Trophoblast cell (in vitro differentiated cells and primary cell): ENCODE measurements at regions not wholly inside any gene's neighbourhood (a gene's known extent, or its start where the extent isn't known, plus 50 kb on each side); places are given as distances from the start of the nearest gene placed in this dataset.
A peak's percentile ranks its signal among the peaks of the same experiment; 100 is the strongest.

Experiments
- DNase-seq, 2 donors: peaks; one replicate each; pipeline ENCODE4 v3.0.0-alpha.2; 2016
- H2AFZ ChIP-seq: 2 replicates; pipeline ENCODE4 v1.6.1; 2013; ENCODE audit warnings: low read length, moderate library complexity, mild to moderate bottlenecking; ENCODE audit not compliant: insufficient read depth, poor library complexity
- H2AK5ac ChIP-seq: 2 replicates; pipeline ENCODE4 v1.6.1; 2013; ENCODE audit warnings: mild to moderate bottlenecking, low read length
- H2BK120ac ChIP-seq: 2 replicates; pipeline ENCODE4 v1.6.1; 2013; ENCODE audit warnings: low read length, mild to moderate bottlenecking, moderate library complexity; ENCODE audit not compliant: insufficient read depth, poor library complexity
- H2BK12ac ChIP-seq: 2 replicates; pipeline ENCODE4 v1.6.1; 2013; ENCODE audit warnings: mild to moderate bottlenecking, low read length, moderate library complexity
- H2BK5ac ChIP-seq: 2 replicates; pipeline ENCODE4 v1.6.1; 2013; ENCODE audit warnings: low read length, low read depth, moderate library complexity, mild to moderate bottlenecking; ENCODE audit not compliant: poor library complexity
- H3K14ac ChIP-seq: 2 replicates; pipeline ENCODE4 v1.6.1; 2013; ENCODE audit warnings: mild to moderate bottlenecking, low read length
- H3K18ac ChIP-seq: 2 replicates; pipeline ENCODE4 v1.6.1; 2013; ENCODE audit warnings: mild to moderate bottlenecking, low read length
- H3K23ac ChIP-seq: 2 replicates; pipeline ENCODE4 v1.6.1; 2013; ENCODE audit warnings: low read length
- H3K27ac ChIP-seq: 2 replicates; pipeline ENCODE4 v1.5.1; 2013; ENCODE audit warnings: low read depth, mild to moderate bottlenecking, inconsistent platforms, low read length, moderate library complexity
- H3K27me3 ChIP-seq: 2 replicates; pipeline ENCODE4 v1.6.1; 2013; ENCODE audit warnings: inconsistent platforms, mild to moderate bottlenecking, low read length, moderate library complexity; ENCODE audit not compliant: insufficient read depth
- H3K36me3 ChIP-seq, 2 experiments: 1 replicate in 1 of 2; 2 replicates in 1 of 2; pipeline ENCODE4 v1.6.1; 2013; ENCODE audit warnings: low read length in 2 of 2, mild to moderate bottlenecking in 2 of 2, moderate library complexity in 1 of 2; ENCODE audit not compliant: insufficient read depth in 2 of 2, control insufficient read depth in 1 of 2
- H3K4ac ChIP-seq: 2 replicates; pipeline ENCODE4 v1.6.1; 2013; ENCODE audit warnings: low read depth, mild to moderate bottlenecking, low read length, moderate library complexity
- H3K4me1 ChIP-seq, 2 experiments: 1 replicate in 1 of 2; 2 replicates in 1 of 2; pipeline ENCODE4 v1.6.1; 2013; ENCODE audit warnings: low read length in 2 of 2, mild to moderate bottlenecking in 2 of 2, moderate library complexity in 1 of 2; ENCODE audit not compliant: insufficient read depth in 2 of 2, control insufficient read depth in 1 of 2
- H3K4me2 ChIP-seq: 2 replicates; pipeline ENCODE4 v1.6.1; 2013; ENCODE audit warnings: inconsistent platforms, mild to moderate bottlenecking, low read length, moderate library complexity
- H3K4me3 ChIP-seq: 2 replicates; pipeline ENCODE4 v1.5.1; 2013; ENCODE audit warnings: mild to moderate bottlenecking, low read depth, low read length, inconsistent platforms
- H3K79me1 ChIP-seq: one replicate; pipeline ENCODE4 v1.6.1; 2013; ENCODE audit warnings: low read length
- H3K79me2 ChIP-seq: 2 replicates; pipeline ENCODE4 v1.6.1; 2013; ENCODE audit warnings: low read length, mild to moderate bottlenecking; ENCODE audit not compliant: control insufficient read depth, insufficient read depth, poor library complexity
- H3K9ac ChIP-seq: 2 replicates; pipeline ENCODE4 v1.6.1; 2013; ENCODE audit warnings: mild to moderate bottlenecking, low read length
- H3K9me3 ChIP-seq: 2 replicates; pipeline ENCODE4 v1.6.1; 2013; ENCODE audit warnings: low read depth, mild to moderate bottlenecking, control low read depth, inconsistent platforms, low read length; ENCODE audit not compliant: insufficient read depth
- H4K12ac ChIP-seq: 2 replicates; pipeline ENCODE4 v1.6.1; 2013; ENCODE audit warnings: low read depth, mild to moderate bottlenecking, low read length, moderate library complexity
- H4K8ac ChIP-seq: 2 replicates; pipeline ENCODE4 v1.6.1; 2013; ENCODE audit warnings: low read depth, mild to moderate bottlenecking, low read length, moderate library complexity
- H4K91ac ChIP-seq: one replicate; pipeline ENCODE4 v1.6.1; 2013; ENCODE audit warnings: low read depth, mild to moderate bottlenecking, low read length, moderate library complexity
- WGBS: extraction: QIAGEN DNeasy Blood & Tissue Kit; methylation state at CpG from one replicate; pipeline ENCODE4 v1.1.7; 2013; ENCODE audit warnings: missing lambda C conversion rate; ENCODE audit not compliant: insufficient read length, insufficient coverage; ENCODE audit errors: extremely low coverage; 5-methylcytosine and 5-hydroxymethylcytosine counted together

- Histone ChIP-seq H3K14ac (no peak overlapping the region), H3K23ac (no peak overlapping the region), H3K79me1 (no peaks in the 10 kb centered on the region), H3K18ac (no peak overlapping the region), H4K91ac (no peak overlapping the region), H4K8ac (no peak overlapping the region), H3K27me3 (no peaks in the 10 kb centered on the region), H3K4ac (no peak overlapping the region), H2AFZ (no peak overlapping the region), H3K4me3 (no peak overlapping the region), H3K9me3 (no peaks in the 10 kb centered on the region), H4K12ac (no peak overlapping the region), H2BK120ac (no peak overlapping the region), H3K4me1 (no peaks in the 10 kb centered on the region), H3K36me3 (no peaks in the 10 kb centered on the region), H2AK5ac (no peak overlapping the region), H3K79me2 (no peaks in the 10 kb centered on the region), H3K9ac (no peak overlapping the region), H3K27ac (no peak overlapping the region), H3K4me2 (no peak overlapping the region), H2BK12ac (no peak overlapping the region), H2BK5ac (no peak overlapping the region)
- WGBS: no CpG with 5 or more reads among the region's 2 CpGs
- no peak for DNase-seq
These were observed 404.9 kb upstream of the CHRM3 start for GRCh38 chr1:238981317-238981933.

DNA sequence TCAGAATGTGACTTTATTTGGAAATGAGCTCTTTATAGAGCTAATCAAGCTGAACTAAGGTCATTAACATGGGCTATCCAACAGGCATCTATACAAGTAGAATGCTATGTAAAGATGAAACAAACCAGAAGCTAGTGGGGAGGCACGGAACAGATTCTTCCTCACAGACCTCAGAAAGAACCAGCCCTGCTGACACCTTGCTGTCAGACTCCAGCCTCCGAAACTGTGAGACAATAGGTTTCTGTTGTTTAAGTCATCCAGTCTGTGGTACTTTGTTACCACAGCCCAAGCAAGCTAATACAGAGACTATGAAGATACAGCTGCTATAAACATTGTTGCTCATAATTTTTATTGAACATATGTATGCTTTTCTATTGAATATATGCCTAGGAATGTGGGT lies 406.3 kb upstream of the CHRM3 start:
- no peak overlapping the region for H3K4me3 ChIP-seq
- no peak for DNase-seq
- no peak overlapping the region for H3K9ac ChIP-seq
- no peak overlapping the region for H3K18ac ChIP-seq
- H3K4me2 ChIP-seq: no peak overlapping the region
- H2BK12ac ChIP-seq: no peak overlapping the region
- no peak overlapping the region for H4K8ac ChIP-seq
- H3K36me3 ChIP-seq: no peaks in the 10 kb centered on the region
- no peaks in the 10 kb centered on the region for H3K4me1 ChIP-seq
- H3K14ac ChIP-seq: no peak overlapping the region
- no CpG with 5 or more reads among the region's 2 CpGs for whole genome bisulfite sequencing
- no peaks in the 10 kb centered on the region for H3K79me1 ChIP-seq
- no peak overlapping the region for H4K12ac ChIP-seq
- H2AFZ ChIP-seq: no peak overlapping the region
- H3K23ac ChIP-seq: no peak overlapping the region
- no peak overlapping the region for H2BK5ac ChIP-seq
- H3K27me3 ChIP-seq: no peaks in the 10 kb centered on the region
- no peak overlapping the region for H4K91ac ChIP-seq
- no peak overlapping the region for H2BK120ac ChIP-seq
- no peak overlapping the region for H3K4ac ChIP-seq
- no peak overlapping the region for H2AK5ac ChIP-seq
- no peaks in the 10 kb centered on the region for H3K9me3 ChIP-seq
- H3K79me2 ChIP-seq: no peaks in the 10 kb centered on the region
- H3K27ac ChIP-seq: no peak overlapping the region

DNA sequence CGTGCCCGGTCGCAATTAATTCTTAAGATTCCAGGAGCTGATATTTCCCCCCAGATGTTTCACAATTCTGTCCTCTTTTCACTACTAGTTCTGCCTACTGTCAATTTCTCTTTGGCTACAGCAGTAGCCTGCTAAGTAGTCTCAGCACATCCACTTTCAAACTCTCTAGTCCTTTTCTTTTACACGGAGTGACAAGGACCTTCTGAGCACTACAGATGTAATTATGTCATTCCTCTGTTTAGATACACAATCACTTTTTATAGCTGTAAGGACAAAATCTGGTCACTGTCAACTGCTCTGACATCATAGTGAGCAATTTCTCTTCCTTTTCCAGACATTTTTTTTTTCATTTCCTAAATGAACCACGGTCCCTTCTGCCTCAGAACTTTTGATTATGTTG lies 421.7 kb upstream of the CHRM3 start:
- Histone ChIP-seq H4K91ac (no peak overlapping the region), H3K4me2 (no peak overlapping the region), H3K27me3 (no peaks in the 10 kb centered on the region), H3K79me1 (no peaks in the 10 kb centered on the region), H2AFZ (no peak overlapping the region), H3K4me3 (no peak overlapping the region), H3K14ac (no peak overlapping the region), H3K4ac (no peak overlapping the region), H2BK120ac (no peak overlapping the region), H2AK5ac (no peak overlapping the region), H3K9me3 (no peaks in the 10 kb centered on the region), H3K4me1 (no peaks in the 10 kb centered on the region), H3K9ac (no peak overlapping the region), H3K27ac (no peak overlapping the region), H3K36me3 (no peaks in the 10 kb centered on the region), H3K23ac (no peak overlapping the region), H2BK12ac (no peak overlapping the region), H2BK5ac (no peak overlapping the region), H3K18ac (no peak overlapping the region), H4K8ac (no peak overlapping the region), H3K79me2 (no peaks in the 10 kb centered on the region), H4K12ac (no peak overlapping the region)
- no CpG with 5 or more reads among the region's 5 CpGs for WGBS
- no peak for DNase-seq

GRCh38 chr1:238962941-238963340 lies 423.4 kb upstream of the CHRM3 start:
- Histone ChIP-seq H3K4ac (no peak overlapping the region), H2AFZ (no peak overlapping the region), H3K36me3 (no peaks in the 10 kb centered on the region), H3K18ac (no peak overlapping the region), H2BK12ac (peak overlapping the region; percentile 14), H3K4me3 (no peak overlapping the region), H3K27me3 (no peaks in the 10 kb centered on the region), H3K79me2 (no peaks in the 10 kb centered on the region), H3K4me1 (no peaks in the 10 kb centered on the region), H4K12ac (no peak overlapping the region), H4K91ac (no peak overlapping the region), H3K14ac (no peak overlapping the region), H2BK5ac (no peak overlapping the region), H3K27ac (no peak overlapping the region), H2BK120ac (no peak overlapping the region), H3K4me2 (no peak overlapping the region), H3K9ac (no peak overlapping the region), H4K8ac (no peak overlapping the region), H2AK5ac (no peak overlapping the region), H3K9me3 (no peaks in the 10 kb centered on the region), H3K79me1 (no peaks in the 10 kb centered on the region), H3K23ac (no peak overlapping the region)
- no peak for DNase-seq
- no CpG with 5 or more reads among the region's 8 CpGs for WGBS
